Stimulated activated CD8-positive, alpha-beta memory T cell treated with anti-CD3 and anti-CD28 coated beads, Interleukin-12 subunit alpha, Interleukin-12 subunit beta, amount 100 ng/mL, for 24 hours (primary cell): ENCODE measurements at regions not wholly inside any gene's neighbourhood (a gene's known extent, or its start where the extent isn't known, plus 50 kb on each side); places are given as distances from the start of the nearest gene placed in this dataset.

ENCODE experiments used
- DNase-seq: peaks from one replicate; pipeline ENCODE4 v3.0.0-alpha.2; 2020; ENCODE audit errors: extremely low read depth

GRCh38 chr13:73464758-73465616 lies 406.2 kb downstream of the KLF5 start:
- DNase-seq, result no peak

- no peak for DNase-seq
Measured at GRCh38 chr13:73462241-73462640, 403.4 kb downstream of the KLF5 start.

GRCh38 chr13:73451221-73452029 lies 392.6 kb downstream of the KLF5 start:
- DNase-seq, result no peak

GRCh38 chr13:73450583-73450982 lies 391.8 kb downstream of the KLF5 start:
- no peak for DNase-seq

DNA sequence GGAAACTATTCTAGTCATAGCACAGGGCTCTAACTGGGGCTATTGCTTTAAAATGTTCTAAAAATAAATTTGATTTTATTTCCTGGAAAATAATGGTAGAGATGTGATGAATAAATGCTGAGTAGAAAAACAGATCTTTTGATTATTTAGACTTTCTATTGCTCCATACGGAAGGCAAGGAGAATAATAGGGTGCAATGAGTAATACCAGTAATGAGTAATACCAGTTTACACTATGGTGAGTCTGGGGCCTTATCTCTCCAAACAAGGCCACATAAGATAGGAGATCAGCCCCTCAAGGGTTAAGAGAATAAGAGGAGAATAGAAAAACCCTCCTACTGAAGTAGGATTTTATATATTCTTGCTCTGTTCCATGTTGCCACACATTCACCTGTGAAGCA lies 390.4 kb downstream of the KLF5 start:
- DNase-seq, result no peak

DNA sequence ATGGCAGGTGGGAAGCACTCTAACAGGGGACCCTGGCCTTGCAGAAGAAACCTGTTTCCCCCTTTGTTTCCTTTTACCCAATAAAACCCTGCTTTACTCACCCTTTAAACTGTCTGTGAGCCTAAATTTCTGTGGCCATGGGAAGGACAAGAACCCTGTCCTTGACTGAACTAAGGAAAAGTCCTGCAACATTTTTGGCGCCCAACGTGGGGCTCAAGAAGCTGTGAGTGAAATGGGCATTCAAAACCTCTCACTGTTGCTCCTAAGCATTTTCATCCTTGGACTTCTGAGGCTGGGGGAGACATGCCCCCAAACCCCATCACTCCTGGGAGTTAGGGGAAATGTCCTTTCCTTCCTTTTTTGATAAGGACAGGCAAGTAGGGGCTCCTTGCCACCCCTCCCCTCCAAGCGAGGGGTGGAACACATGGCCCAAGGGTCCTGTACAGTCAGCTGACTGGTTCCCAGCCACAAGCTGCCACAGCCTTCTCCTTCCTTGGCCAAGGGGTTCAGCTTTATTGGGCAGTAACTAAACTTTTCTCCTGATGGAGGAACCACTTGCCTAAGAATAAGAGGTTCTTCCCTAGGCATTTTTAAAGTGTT lies 381.6 kb downstream of the KLF5 start:
- DNase-seq, result no peak

DNA sequence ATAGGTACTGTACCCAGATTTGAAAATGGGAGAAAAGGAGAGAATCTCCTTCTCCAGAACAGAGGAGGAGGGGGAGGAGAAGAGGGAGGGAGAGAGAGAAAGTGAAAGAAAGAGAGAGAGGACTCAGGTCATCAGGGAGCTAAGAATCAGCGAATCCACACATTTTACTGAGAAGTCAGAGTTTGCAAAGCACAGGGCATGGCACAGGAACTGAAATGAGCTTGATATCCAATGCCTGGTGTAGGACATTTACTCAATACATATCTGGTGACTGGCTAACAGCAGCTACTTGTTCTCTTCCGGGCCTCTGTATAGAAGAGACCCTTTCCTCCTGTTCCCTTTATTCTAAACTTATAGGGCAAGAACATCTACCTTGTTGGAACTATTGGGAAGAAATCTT lies 375.1 kb downstream of the KLF5 start:
- no peak for DNase-seq

- no peak for DNase-seq
Measured at GRCh38 chr13:73433458-73433857, 374.7 kb downstream of the KLF5 start.

DNA sequence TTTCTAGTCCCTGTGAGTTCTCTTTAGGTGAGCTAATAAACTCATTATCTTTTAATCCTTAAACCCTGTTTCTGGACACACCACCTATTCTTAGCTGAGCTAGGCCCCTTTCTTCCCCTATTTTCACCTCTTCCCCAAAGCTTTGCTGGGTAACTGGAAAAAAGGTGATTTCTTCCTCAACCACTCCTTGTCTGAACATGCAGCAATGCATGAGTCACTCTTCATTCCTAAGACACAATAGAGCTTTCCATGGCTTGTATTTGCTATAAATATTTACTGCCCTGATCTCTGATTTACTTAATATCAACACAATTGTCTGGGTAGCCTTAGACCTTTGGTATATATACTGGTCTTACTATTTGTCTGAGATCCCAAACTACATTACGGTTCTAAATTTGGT lies 370.9 kb downstream of the KLF5 start:
- no peak for DNase-seq

- DNase-seq, result no peak
Measured at GRCh38 chr13:73428706-73429105, 369.9 kb downstream of the KLF5 start.

- no peak for DNase-seq
Measured at GRCh38 chr13:73428137-73428536, 369.3 kb downstream of the KLF5 start.

- DNase-seq, result no peak
Measured at GRCh38 chr13:73422973-73423372, 364.2 kb downstream of the KLF5 start.

DNA sequence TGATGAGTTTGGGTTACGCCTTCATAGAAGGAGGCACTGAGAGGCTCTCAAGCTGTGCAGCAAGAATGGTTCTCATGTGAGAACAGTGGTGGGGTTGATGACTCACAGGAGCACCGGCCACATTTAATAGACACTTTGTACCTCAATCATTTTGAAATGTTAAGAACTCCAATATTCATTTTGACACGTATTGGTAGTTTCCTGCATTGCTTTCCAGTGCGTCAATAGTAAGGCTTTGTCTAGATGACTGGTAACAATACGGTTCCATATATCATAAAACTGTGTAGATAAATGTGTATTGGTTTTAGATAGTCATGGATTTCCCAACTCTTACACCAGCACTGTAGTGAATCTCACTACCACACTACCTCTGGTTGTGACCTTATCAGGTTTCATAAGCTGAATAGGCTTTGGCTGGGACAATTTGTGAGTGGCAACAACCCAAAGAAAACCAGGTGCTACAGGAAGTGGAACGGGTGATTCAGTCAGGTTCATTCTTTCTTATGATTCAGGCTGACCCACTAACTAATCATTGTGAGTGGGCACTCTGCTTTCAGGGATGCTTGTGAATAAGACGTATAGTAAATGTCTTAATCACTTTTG lies 362.6 kb downstream of the KLF5 start:
- DNase-seq, result no peak

DNA sequence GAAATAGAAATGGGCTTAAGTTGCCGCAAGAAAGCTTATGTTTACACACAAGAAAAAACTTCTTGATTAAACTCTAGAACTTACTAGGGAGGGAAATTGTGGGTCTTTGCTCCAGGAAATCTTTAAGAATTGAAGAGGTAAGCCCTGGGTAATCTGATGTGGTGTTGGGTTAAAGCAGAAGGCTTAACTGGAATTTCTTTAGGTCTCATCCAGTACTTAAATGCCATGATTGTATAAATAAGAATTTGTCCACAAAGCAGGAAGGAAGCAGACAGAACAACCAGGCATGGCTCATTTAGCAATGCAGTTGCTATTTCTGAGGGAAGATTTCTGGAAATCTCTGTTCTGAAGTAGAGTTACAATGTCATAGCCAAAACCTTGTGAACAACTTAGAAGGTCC lies 360.4 kb downstream of the KLF5 start:
- no peak for DNase-seq

DNA sequence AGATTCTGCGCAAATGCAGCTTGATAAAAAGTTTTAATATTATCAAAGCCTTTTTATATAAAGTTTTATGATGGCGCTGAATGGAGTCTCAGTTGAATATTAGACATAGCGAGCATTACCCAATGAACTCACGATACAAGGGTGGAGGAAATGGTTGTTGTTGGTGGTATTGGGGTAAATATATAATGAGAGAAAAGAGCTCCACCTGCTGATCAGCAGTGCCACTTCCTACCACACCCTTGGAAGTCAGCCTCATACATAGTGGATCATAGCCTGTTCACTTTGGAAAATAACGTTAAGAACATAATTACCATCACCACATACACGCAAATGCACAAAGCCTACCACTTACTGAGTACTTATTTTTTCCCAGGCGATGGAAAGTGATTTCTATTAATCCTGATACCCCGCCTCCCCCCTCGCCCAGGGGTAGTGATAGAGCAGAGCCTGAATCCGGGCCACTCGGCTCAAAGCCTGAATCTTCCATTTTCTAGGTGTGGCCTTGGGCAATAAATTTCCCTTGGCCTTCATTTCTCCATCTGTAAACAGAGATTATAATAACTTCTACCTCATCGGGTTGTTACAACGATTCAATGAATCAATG lies 358.3 kb downstream of the KLF5 start:
- DNase-seq, result no peak

DNA sequence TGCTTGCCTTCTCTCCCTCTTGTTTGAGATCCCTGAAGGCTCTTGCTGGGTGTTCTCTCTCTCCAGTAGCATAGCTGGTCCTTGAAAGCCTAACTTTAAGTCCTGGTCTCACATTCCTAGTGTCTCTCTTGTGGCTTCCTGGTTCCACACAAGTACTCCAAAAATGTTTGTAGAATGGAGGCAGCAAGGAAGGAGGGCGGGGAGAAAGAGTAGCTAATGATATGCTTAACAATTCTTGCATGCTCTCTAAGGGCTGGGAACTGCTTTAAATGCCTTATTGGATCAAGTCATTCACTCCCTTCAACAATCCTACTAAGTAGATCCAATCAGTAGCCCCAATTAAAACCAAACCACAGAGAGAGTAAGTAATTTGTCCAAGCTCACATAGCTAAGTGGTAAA lies 357.3 kb downstream of the KLF5 start:
- DNase-seq, result no peak

DNA sequence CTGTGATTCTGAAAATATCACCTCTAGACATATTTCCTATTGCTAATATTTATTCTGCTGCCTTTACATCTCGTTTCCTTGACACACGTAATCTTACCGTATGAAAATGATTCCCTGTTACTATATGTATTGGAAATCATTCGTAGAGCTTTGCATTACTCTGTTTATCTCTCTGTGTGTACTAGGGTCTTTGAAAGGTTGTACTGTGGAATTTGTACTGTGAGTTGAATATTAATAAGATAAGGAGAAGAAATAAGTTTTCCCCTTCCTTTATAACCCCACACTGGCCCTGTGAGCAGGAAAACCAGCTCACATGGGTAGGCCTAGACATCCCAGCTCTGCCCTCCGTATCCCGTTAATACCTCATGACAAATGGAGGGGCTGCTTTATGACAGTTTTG lies 354.9 kb downstream of the KLF5 start:
- DNase-seq, result no peak

GRCh38 chr13:73412933-73413332 lies 354.1 kb downstream of the KLF5 start:
- no peak for DNase-seq

GRCh38 chr13:73411067-73411809 lies 352.4 kb downstream of the KLF5 start:
- DNase-seq, result no peak

DNA sequence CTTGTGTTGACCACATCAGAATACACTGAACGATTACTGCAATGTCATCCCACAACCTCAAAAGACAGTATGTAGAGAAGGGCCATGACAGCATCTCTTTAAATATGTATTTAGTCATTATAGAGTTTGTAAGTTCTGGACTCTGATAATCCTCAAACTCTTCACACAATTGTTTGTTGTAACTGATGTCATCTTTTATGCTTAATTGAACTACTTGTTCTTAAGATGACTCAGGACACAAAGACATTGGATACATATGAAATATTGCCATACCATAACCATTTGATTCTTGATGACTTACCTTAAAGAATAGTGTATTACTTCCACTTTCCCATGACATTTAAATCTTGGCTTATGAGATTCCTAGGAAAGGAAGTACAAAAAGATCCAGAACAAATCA lies 347.6 kb downstream of the KLF5 start:
- DNase-seq, result no peak

DNA sequence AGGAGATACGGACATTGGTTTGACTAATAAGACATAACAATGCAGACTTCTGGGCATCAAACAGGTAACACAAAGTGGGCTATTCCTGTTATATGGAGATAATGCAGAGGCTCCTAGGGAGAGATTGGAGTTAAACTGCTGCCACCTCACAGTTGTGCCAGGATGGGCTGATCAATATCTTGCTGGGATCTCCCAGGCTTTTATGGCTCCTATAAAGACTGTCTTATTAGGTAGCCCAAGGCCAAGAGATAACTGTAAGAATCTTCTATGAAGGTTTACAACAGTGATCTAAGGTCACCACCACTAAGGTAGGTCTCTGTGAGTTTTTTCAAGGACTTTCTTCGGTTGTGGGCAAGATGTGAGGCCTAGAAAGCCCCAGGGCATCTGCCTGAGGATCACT lies 345.8 kb downstream of the KLF5 start:
- no peak for DNase-seq
